A549 (cell line): ENCODE measurements at regions not wholly inside any gene's neighbourhood (a gene's known extent, or its start where the extent isn't known, plus 50 kb on each side); places are given as distances from the start of the nearest gene placed in this dataset.

Experiments
- CHD2 ChIP-seq: fragments of 150-350 bp; IDR thresholded peaks from 2 replicates; pipeline ENCODE4 v1.6.1; 2014; ENCODE audit warnings: low read length; ENCODE audit not compliant: partially characterized antibody
- CTCF ChIP-seq: fragments of >200 bp; sonication (Bioruptor Twin); formaldehyde crosslinking; IDR thresholded peaks from 3 replicates; pipeline ENCODE4 v1.5.1; 2016
- EP300 ChIP-seq, 2 experiments: fragments of >200 bp; sonication (Bioruptor Twin); formaldehyde crosslinking; IDR thresholded peaks; 2 replicates in 1 of 2; 3 replicates in 1 of 2; pipeline ENCODE4 v1.6.1; 2016 to 2017
- ESRRA ChIP-seq: fragments of 150-350 bp; IDR thresholded peaks from 2 replicates; pipeline ENCODE4 v1.6.1; 2014; ENCODE audit warnings: mild to moderate bottlenecking, low read length, borderline replicate concordance
- MYC ChIP-seq: IDR thresholded peaks from 2 replicates; pipeline ENCODE4 v1.6.1; 2012; ENCODE audit warnings: mild to moderate bottlenecking, inconsistent platforms, low read length, improper control_type of control experiment, borderline replicate concordance
- PBX3 ChIP-seq: IDR thresholded peaks from 2 replicates; pipeline ENCODE4 v1.6.1; 2012
- PHF8 ChIP-seq: fragments of 200-600 bp; sonication (generic); IDR thresholded peaks from 2 replicates; pipeline ENCODE4 v1.6.1; 2016; ENCODE audit warnings: low read depth, mild to moderate bottlenecking, antibody characterized with exemption, moderate library complexity, borderline replicate concordance
- POLR2A ChIP-seq: IDR thresholded peaks from 2 replicates; pipeline ENCODE4 v1.6.1; 2012; ENCODE audit warnings: mild to moderate bottlenecking, low read length
- REST ChIP-seq: fragments of 200-600 bp; sonication (generic); IDR thresholded peaks from 2 replicates; pipeline ENCODE4 v1.6.1; 2016; ENCODE audit warnings: antibody characterized with exemption, mild to moderate bottlenecking, moderate library complexity
- RFX5 ChIP-seq: fragments of 450-650 bp; IDR thresholded peaks from 2 replicates; pipeline ENCODE4 v1.7.1; 2014; ENCODE audit warnings: antibody characterized with exemption, mild to moderate bottlenecking, moderate library complexity
- ZSCAN20 ChIP-seq: fragments of 250-450 bp; sonication (Bioruptor Pico); IDR thresholded peaks from 2 replicates; pipeline ENCODE4 v1.8.0; 2022; ENCODE audit warnings: mild to moderate bottlenecking, moderate library complexity

- no peak for TF ChIP-seq ESRRA
- TF ChIP-seq CTCF, result no peak
- TF ChIP-seq POLR2A, result no peak
- no peak for TF ChIP-seq REST
- TF ChIP-seq ZSCAN20, result no peak
- TF ChIP-seq CHD2, result no peak
- no peak for TF ChIP-seq EP300 (IDR thresholded peaks at IDR 0.05)
- no peak for TF ChIP-seq MYC
- TF ChIP-seq RFX5, result no peak
- TF ChIP-seq PHF8, result no peak
- no peak for TF ChIP-seq PBX3
These were observed 55.6 kb upstream of the ACAN start for GRCh38 chr15:88747631-88748030.
